ENCODE measurements at regions not wholly inside any gene's neighbourhood (a gene's known extent, or its start where the extent isn't known, plus 50 kb on each side); places are given as distances from the start of the nearest gene placed in this dataset.

DNA sequence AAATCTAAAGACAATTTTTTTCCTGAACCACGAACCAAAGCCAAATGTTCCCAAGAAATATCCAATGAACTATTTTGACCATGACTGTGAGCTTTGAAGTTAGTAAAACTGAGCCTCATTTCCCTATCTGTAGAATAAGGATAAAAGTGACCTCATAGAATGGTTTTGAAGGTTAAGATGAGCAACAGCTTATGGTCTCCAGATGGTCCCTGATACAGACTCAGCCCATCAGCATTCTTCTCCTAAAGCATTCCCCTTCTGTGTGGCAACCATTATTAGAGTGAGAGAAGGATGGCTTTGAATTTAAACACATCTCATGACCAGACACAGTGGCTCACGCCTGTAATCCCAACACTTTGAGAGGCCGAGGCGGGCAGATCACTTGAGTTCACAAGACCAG lies 70.1 kb downstream of the COPRS start:
- no peak for TF ChIP-seq EZH2phosphoT487 (IDR thresholded peaks at IDR 0.05; ENCODE audit: low read depth, severe bottlenecking, unreplicated experiment)
- TF ChIP-seq, protein P1, sequence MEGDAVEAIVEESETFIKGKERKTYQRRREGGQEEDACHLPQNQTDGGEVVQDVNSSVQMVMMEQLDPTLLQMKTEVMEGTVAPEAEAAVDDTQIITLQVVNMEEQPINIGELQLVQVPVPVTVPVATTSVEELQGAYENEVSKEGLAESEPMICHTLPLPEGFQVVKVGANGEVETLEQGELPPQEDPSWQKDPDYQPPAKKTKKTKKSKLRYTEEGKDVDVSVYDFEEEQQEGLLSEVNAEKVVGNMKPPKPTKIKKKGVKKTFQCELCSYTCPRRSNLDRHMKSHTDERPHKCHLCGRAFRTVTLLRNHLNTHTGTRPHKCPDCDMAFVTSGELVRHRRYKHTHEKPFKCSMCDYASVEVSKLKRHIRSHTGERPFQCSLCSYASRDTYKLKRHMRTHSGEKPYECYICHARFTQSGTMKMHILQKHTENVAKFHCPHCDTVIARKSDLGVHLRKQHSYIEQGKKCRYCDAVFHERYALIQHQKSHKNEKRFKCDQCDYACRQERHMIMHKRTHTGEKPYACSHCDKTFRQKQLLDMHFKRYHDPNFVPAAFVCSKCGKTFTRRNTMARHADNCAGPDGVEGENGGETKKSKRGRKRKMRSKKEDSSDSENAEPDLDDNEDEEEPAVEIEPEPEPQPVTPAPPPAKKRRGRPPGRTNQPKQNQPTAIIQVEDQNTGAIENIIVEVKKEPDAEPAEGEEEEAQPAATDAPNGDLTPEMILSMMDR (IDR thresholded peaks at IDR 0.05; ENCODE audit: poor library complexity): no peak
- no peak for TF ChIP-seq EZH2 (IDR thresholded peaks at IDR 0.05; ENCODE audit: borderline replicate concordance)

Measured in hepatocyte (in vitro differentiated cells).